Stimulated activated CD8-positive, alpha-beta memory T cell treated with anti-CD3 and anti-CD28 coated beads, Interleukin-4, amount 100 ng/mL, for 4 hours (primary cell): ENCODE measurements at regions not wholly inside any gene's neighbourhood (a gene's known extent, or its start where the extent isn't known, plus 50 kb on each side); places are given as distances from the start of the nearest gene placed in this dataset.

Experiments
- DNase-seq, 2 donors: peaks; one replicate each; pipeline ENCODE4 v3.0.0-alpha.2; 2020; ENCODE audit warnings: low read depth in 2 of 2, low spot score in 1 of 2

GRCh38 chr3:150101016-150101415, 130.3 kb upstream of the PFN2 start:
- DNase-seq, result no peak

DNA sequence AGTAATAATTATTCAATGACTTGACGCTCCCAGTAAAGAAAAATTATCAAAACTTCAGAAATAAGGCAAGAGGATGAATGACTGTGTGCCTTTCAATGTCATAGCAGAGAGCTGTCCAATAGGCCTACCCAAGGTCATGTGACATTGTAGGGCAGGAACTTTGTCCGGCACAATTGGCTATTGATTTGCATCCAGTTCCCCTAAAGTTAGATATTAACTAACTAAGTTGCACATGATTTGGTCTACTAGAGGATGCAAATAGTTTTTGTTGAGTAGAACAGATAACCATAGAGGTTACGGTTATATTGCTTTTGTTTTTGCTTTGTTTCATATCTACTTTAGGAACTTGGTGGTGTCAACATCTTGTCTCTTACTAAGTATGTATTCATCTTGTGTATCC, 127.9 kb upstream of the PFN2 start:
- no peak for DNase-seq

DNA sequence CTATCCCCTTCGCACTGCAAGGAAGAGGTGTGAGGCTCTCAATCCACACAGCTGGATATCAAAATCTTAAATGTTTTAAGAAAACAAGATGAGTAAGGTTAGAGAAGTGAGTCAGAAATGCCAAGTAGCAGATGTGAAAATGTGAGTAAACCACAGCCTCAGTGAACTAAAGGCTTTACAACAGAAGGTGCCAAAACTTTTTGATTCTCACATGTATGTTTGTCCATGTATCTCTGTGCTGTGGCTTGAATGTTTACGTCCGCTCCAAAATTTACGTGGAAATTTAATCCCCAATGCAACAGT, 126.8 kb upstream of the PFN2 start:
- no peak for DNase-seq

- DNase-seq, result no peak
Measured at GRCh38 chr3:150096700-150097587, 126.2 kb upstream of the PFN2 start.

GRCh38 chr3:150094150-150094933, 123.6 kb upstream of the PFN2 start:
- DNase-seq, result no peak

DNA sequence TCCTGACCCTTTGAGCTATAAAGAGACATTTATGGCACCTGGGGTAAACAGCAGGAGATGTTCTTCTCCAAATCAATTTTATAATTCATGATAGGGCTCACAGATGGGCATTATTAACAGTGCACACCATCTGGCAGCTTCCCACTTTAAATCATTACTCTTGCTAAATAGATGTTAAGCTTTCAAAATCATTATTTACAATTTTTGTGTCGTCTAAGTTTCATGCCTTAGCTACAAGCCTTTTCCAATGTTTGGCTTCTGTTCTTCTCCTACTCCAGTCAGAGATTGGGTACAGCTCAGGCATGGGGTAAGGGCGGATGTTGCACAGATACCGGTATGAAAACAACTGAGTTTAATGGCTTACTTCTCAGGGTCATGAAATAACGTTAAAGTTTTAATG, 120.9 kb upstream of the PFN2 start:
- no peak for DNase-seq

DNA sequence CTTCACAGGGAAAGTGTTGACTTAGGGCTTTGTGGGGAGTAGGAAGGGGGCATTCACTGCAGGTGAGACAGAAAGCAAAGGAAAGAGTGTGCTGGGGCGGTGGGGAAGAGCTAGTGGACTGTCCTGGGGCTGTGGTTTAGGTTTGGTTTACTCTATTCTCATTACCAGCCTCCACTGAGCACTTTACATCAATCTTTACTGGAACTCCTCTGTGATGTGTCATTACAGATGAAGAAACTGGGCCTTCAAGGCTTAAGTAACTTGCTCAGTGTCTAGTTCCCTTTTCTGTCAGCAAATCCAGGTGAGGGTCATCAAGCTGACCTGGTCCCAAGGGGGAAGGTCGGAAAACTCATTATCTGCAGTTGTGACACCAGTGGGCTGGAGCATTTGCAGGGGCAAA, 120.2 kb upstream of the PFN2 start:
- no peak for DNase-seq

DNA sequence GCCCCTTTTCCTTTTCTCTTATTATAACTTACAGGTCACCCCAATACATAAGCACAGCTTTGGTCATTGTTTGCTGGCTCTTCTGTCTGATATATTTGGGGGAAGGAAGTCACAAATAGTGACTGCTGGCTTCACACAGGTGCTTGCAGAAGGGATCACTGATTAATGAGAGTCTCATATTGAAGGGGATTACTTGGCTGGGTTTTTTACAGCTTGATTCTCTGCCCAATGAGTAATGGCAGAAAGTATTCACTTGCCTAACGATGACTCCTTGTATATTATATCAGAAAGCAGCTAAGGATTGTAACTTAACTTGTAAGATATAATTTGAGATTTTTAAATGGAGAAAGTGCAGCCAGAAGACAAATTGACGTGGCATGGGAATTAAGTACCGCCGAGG, 119.3 kb upstream of the PFN2 start:
- DNase-seq, result no peak

DNA sequence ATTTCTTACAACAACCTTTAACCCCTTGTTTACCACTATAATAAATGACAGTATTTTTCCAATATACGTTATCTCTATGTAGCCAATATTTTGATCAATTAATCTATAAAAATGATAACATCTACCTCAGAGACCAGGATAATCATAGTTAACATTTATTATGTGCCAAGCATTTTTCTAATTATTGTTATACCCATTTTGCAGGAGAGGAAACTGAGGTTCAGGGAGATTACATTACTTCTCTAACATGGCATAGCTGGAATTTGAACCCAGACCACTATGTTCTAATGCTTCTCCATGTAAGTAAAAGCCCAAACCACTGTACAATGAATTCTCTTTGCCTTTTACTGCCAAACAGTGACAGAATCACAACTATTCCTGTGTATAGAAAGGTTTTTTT, 113.4 kb upstream of the PFN2 start:
- DNase-seq, result no peak

DNA sequence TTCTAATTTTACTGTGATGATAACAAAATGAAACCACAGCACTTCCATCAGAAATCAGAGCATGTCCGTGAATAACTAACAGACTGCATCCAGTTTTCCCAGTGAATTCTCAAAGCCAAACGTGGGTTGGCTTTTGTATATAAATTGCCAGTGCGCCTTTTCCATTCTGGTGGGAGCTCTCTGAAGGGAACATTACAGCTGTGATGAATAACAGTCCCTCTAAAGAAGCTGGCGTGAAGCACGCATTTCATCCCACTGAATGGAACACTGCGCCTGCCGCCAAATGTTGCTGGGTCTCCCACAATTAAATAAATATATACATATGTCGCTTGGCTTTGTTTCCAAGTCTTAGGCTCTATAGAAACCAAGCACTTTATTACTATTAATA, 113.0 kb upstream of the PFN2 start:
- no peak for DNase-seq

GRCh38 chr3:150082898-150083654, 112.4 kb upstream of the PFN2 start:
- no peak for DNase-seq

GRCh38 chr3:150081084-150081483, 110.4 kb upstream of the PFN2 start:
- no peak for DNase-seq

DNA sequence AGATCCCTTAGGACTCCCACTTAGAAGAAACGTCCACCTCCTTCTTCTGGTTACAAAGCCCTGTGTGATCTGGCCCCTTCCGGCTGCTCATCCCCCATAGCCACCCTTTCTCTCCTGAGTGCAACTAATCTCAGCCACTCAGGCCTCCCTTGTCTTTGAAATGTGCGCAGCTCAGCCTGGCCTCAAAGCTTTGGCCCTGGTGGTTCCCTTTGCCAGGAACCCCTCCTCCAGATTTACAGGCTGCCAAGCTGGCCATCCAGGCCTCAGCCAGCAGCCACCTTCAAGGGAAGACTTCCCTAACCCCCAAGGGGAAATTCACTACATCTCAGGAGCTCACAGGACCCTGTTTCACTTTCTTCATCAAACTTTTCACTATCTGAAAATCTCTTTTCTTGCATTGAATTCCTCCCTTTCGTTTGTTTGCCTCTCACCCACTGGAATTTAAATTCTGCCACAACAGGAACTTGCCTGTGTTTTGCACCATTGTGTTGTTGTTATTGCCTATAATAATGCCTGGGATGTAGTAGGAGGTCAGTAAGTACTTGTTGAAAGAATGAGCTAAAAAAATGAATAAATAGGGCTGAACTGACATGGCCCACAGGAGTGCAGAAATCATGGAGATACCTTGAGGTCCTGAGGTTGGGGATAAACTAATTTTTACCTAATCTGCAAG, 109.5 kb upstream of the PFN2 start:
- DNase-seq, result no peak

DNA sequence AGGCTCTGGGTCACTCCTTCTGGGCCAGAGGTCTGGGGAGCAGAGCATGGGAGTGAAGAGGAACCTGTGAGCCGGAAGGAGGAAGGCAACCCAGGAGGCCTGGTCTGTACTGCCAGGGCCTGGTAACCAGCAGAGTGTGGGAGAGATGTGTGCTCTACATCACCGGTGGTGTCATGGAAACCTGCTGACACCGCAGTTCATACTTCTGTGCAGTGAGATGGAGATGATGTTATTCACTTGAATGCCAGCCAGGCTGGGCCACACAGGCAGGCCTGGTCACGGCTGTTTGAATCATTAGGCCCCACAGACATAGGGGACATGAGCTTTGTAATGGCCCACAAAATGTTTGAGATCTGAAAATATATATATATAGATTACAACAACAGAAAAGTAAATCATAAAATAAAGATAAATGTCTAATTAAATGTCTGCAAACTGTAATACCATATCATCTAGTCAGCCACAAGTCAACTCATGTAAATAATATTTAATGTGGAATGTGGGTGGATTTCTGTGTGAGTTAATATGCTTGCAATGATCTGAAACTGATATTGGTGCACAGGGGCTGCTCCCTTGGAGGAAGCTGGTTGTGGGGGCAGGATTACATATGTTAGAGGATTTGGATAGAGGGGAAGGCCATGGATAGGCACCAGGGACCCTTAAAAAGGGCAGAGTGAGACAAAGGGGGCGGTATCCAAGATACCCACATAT, 108.5 kb upstream of the PFN2 start:
- DNase-seq, result no peak

- DNase-seq, result no peak
Measured at GRCh38 chr3:150077581-150078247, 107.0 kb upstream of the PFN2 start.

GRCh38 chr3:150077107-150077506, 106.4 kb upstream of the PFN2 start:
- DNase-seq, result no peak

- DNase-seq, result no peak
Measured at GRCh38 chr3:150076443-150076842, 105.7 kb upstream of the PFN2 start.

GRCh38 chr3:150075417-150075865, 104.7 kb upstream of the PFN2 start:
- no peak for DNase-seq

- DNase-seq, result no peak
Measured at GRCh38 chr3:150074697-150075416, 104.2 kb upstream of the PFN2 start.
